Memory B cell (primary cell): ENCODE measurements at regions not wholly inside any gene's neighbourhood (a gene's known extent, or its start where the extent isn't known, plus 50 kb on each side); places are given as distances from the start of the nearest gene placed in this dataset.

ENCODE experiments used
- ATAC-seq: fragments of 150-1000 bp; cut with Tn5 transposase; 2 replicates; pipeline ENCODE4 v1.10.0; 2021; ENCODE audit warnings: low read depth, mild to moderate bottlenecking, moderate library complexity
- DNase-seq, 2 donors: peaks; one replicate each; pipeline ENCODE4 v3.0.0; 2022; ENCODE audit warnings: low spot score in 2 of 2
- H3K27ac Mint-ChIP-seq: one replicate; pipeline ENCODE4 v1.8.0; 2022; ENCODE audit warnings: mild to moderate bottlenecking, moderate library complexity, mixed read lengths
- H3K27me3 Mint-ChIP-seq: one replicate; pipeline ENCODE4 v1.8.0; 2022; ENCODE audit warnings: mixed read lengths
- H3K36me3 Mint-ChIP-seq: one replicate; pipeline ENCODE4 v1.8.0; 2022; ENCODE audit warnings: mild to moderate bottlenecking, mixed read lengths
- H3K4me1 Mint-ChIP-seq: one replicate; pipeline ENCODE4 v1.8.0; 2022; ENCODE audit warnings: mixed read lengths
- H3K4me3 Mint-ChIP-seq: one replicate; pipeline ENCODE4 v1.8.0; 2022; ENCODE audit warnings: mild to moderate bottlenecking, moderate library complexity, mixed read lengths
- H3K9me3 Mint-ChIP-seq: one replicate; pipeline ENCODE4 v1.8.0; 2022; ENCODE audit warnings: mixed read lengths

- Mint-ChIP-seq H3K36me3 (no peaks in the 10 kb centered on the region), H3K4me3 (no peak overlapping the region), H3K27me3 (no peaks in the 10 kb centered on the region), H3K9me3 (peaks cover 1% of the 10 kb centered on the region), H3K4me1 (no peaks in the 10 kb centered on the region), H3K27ac (no peak overlapping the region)
- DNase-seq (no peak), ATAC-seq (no peak)
Observed at GRCh38 chr6:98548301-98548700, 286.1 kb upstream of the POU3F2 start.

GRCh38 chr6:98560418-98560817, 274.0 kb upstream of the POU3F2 start:
- Mint-ChIP-seq H3K4me1 (no peaks in the 10 kb centered on the region), H3K27me3 (no peaks in the 10 kb centered on the region), H3K4me3 (no peak overlapping the region), H3K27ac (no peak overlapping the region), H3K9me3 (peaks cover 1% of the 10 kb centered on the region), H3K36me3 (no peaks in the 10 kb centered on the region)
- no peak for DNase-seq
- ATAC-seq, result no peak

- Mint-ChIP-seq H3K27ac (no peak overlapping the region), H3K36me3 (no peaks in the 10 kb centered on the region), H3K27me3 (no peaks in the 10 kb centered on the region), H3K9me3 (peaks cover 1% of the 10 kb centered on the region), H3K4me3 (no peak overlapping the region), H3K4me1 (no peaks in the 10 kb centered on the region)
- DNase-seq, result no peak
- ATAC-seq, result no peak
Observed at GRCh38 chr6:98560841-98561240, 273.5 kb upstream of the POU3F2 start.

- Mint-ChIP-seq H3K27ac (no peak overlapping the region), H3K9me3 (peaks cover 3% of the 10 kb centered on the region), H3K36me3 (no peaks in the 10 kb centered on the region), H3K27me3 (no peaks in the 10 kb centered on the region), H3K4me3 (no peak overlapping the region), H3K4me1 (no peaks in the 10 kb centered on the region)
- DNase-seq (no peak), ATAC-seq (no peak)
Observed at GRCh38 chr6:98566126-98566525, 268.2 kb upstream of the POU3F2 start.

GRCh38 chr6:98572579-98572978, 261.8 kb upstream of the POU3F2 start:
- no peaks in the 10 kb centered on the region for H3K4me1 Mint-ChIP-seq
- H3K27ac Mint-ChIP-seq, result no peak overlapping the region

GRCh38 chr6:98574984-98575383, 259.4 kb upstream of the POU3F2 start:
- H3K9me3 Mint-ChIP-seq, result no peaks in the 10 kb centered on the region
- H3K27ac Mint-ChIP-seq, result no peak overlapping the region
- no peaks in the 10 kb centered on the region for H3K36me3 Mint-ChIP-seq
- no peaks in the 10 kb centered on the region for H3K27me3 Mint-ChIP-seq
- no peaks in the 10 kb centered on the region for H3K4me1 Mint-ChIP-seq
- DNase-seq (no peak), ATAC-seq (no peak)
- H3K4me3 Mint-ChIP-seq, result no peak overlapping the region

More at GRCh38 chr6:98572579-98572978, 261.8 kb upstream of the POU3F2 start:
- Mint-ChIP-seq H3K36me3 (no peaks in the 10 kb centered on the region), H3K9me3 (peaks cover 2% of the 10 kb centered on the region), H3K4me3 (no peak overlapping the region), H3K27me3 (no peaks in the 10 kb centered on the region)
- no peak for DNase-seq
- no peak for ATAC-seq

GRCh38 chr6:98576791-98577190, 257.6 kb upstream of the POU3F2 start:
- Mint-ChIP-seq H3K36me3 (no peaks in the 10 kb centered on the region), H3K4me1 (no peaks in the 10 kb centered on the region), H3K27ac (no peak overlapping the region), H3K9me3 (no peaks in the 10 kb centered on the region), H3K4me3 (no peak overlapping the region), H3K27me3 (no peaks in the 10 kb centered on the region)
- ATAC-seq (no peak), DNase-seq (no peak)

GRCh38 chr6:98578016-98578415, 256.4 kb upstream of the POU3F2 start:
- H3K4me1 Mint-ChIP-seq, result no peaks in the 10 kb centered on the region
- H3K27me3 Mint-ChIP-seq, result no peaks in the 10 kb centered on the region
- H3K36me3 Mint-ChIP-seq, result no peaks in the 10 kb centered on the region
- DNase-seq (no peak), ATAC-seq (no peak)
- no peaks in the 10 kb centered on the region for H3K9me3 Mint-ChIP-seq
- H3K27ac Mint-ChIP-seq, result no peak overlapping the region
- no peak overlapping the region for H3K4me3 Mint-ChIP-seq

- Mint-ChIP-seq H3K4me1 (no peaks in the 10 kb centered on the region), H3K4me3 (no peak overlapping the region), H3K9me3 (no peaks in the 10 kb centered on the region), H3K36me3 (no peaks in the 10 kb centered on the region), H3K27me3 (no peaks in the 10 kb centered on the region), H3K27ac (no peak overlapping the region)
- no peak for DNase-seq
- no peak for ATAC-seq
Observed at GRCh38 chr6:98579079-98579478, 255.3 kb upstream of the POU3F2 start.

GRCh38 chr6:98579941-98580340, 254.4 kb upstream of the POU3F2 start:
- Mint-ChIP-seq H3K9me3 (no peaks in the 10 kb centered on the region), H3K36me3 (no peaks in the 10 kb centered on the region), H3K27me3 (no peaks in the 10 kb centered on the region), H3K4me3 (no peak overlapping the region), H3K27ac (no peak overlapping the region), H3K4me1 (no peaks in the 10 kb centered on the region)
- no peak for ATAC-seq
- DNase-seq, result no peak

- H3K9me3 Mint-ChIP-seq, result no peaks in the 10 kb centered on the region
Observed at GRCh38 chr6:98581705-98582104, 252.7 kb upstream of the POU3F2 start.

GRCh38 chr6:98583506-98583905, 250.9 kb upstream of the POU3F2 start:
- Mint-ChIP-seq H3K27ac (no peak overlapping the region), H3K4me1 (no peaks in the 10 kb centered on the region), H3K36me3 (no peaks in the 10 kb centered on the region), H3K27me3 (peaks cover 2% of the 10 kb centered on the region), H3K4me3 (no peak overlapping the region), H3K9me3 (no peaks in the 10 kb centered on the region)
- no peak for ATAC-seq
- DNase-seq, result no peak

More at GRCh38 chr6:98581705-98582104, 252.7 kb upstream of the POU3F2 start:
- no peaks in the 10 kb centered on the region for H3K4me1 Mint-ChIP-seq
- no peak overlapping the region for H3K4me3 Mint-ChIP-seq
- no peaks in the 10 kb centered on the region for H3K27me3 Mint-ChIP-seq
- no peak overlapping the region for H3K27ac Mint-ChIP-seq
- H3K36me3 Mint-ChIP-seq, result no peaks in the 10 kb centered on the region
- DNase-seq (no peak), ATAC-seq (no peak)

- Mint-ChIP-seq H3K9me3 (no peaks in the 10 kb centered on the region), H3K4me3 (no peak overlapping the region), H3K27me3 (peaks cover 2% of the 10 kb centered on the region), H3K4me1 (no peaks in the 10 kb centered on the region), H3K27ac (no peak overlapping the region), H3K36me3 (no peaks in the 10 kb centered on the region)
- ATAC-seq, result no peak
- no peak for DNase-seq
Observed at GRCh38 chr6:98586163-98586562, 248.2 kb upstream of the POU3F2 start.

GRCh38 chr6:98587555-98587954, 246.8 kb upstream of the POU3F2 start:
- Mint-ChIP-seq H3K9me3 (no peaks in the 10 kb centered on the region), H3K27me3 (peaks cover 2% of the 10 kb centered on the region), H3K4me3 (no peak overlapping the region), H3K4me1 (no peaks in the 10 kb centered on the region), H3K36me3 (no peaks in the 10 kb centered on the region), H3K27ac (no peak overlapping the region)
- ATAC-seq, result no peak
- no peak for DNase-seq

- DNase-seq (no peak), ATAC-seq (no peak)
- Mint-ChIP-seq H3K36me3 (no peaks in the 10 kb centered on the region), H3K27ac (no peak overlapping the region), H3K4me3 (no peak overlapping the region), H3K4me1 (no peaks in the 10 kb centered on the region), H3K27me3 (peaks cover 2% of the 10 kb centered on the region), H3K9me3 (no peaks in the 10 kb centered on the region)
Observed at GRCh38 chr6:98589536-98589935, 244.8 kb upstream of the POU3F2 start.
